ENCODE measurements at regions not wholly inside any gene's neighbourhood (a gene's known extent, or its start where the extent isn't known, plus 50 kb on each side); places are given as distances from the start of the nearest gene placed in this dataset.

GRCh38 chr17:49910858-49911204 lies 58.2 kb upstream of the DLX4 start:
- TF ChIP-seq, protein P1, sequence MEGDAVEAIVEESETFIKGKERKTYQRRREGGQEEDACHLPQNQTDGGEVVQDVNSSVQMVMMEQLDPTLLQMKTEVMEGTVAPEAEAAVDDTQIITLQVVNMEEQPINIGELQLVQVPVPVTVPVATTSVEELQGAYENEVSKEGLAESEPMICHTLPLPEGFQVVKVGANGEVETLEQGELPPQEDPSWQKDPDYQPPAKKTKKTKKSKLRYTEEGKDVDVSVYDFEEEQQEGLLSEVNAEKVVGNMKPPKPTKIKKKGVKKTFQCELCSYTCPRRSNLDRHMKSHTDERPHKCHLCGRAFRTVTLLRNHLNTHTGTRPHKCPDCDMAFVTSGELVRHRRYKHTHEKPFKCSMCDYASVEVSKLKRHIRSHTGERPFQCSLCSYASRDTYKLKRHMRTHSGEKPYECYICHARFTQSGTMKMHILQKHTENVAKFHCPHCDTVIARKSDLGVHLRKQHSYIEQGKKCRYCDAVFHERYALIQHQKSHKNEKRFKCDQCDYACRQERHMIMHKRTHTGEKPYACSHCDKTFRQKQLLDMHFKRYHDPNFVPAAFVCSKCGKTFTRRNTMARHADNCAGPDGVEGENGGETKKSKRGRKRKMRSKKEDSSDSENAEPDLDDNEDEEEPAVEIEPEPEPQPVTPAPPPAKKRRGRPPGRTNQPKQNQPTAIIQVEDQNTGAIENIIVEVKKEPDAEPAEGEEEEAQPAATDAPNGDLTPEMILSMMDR (IDR thresholded peaks at IDR 0.05; ENCODE audit: low read depth, low read length), result no peak
- Histone ChIP-seq H3K36me3 (no peaks in the 10 kb centered on the region), H3K9me3 (no peaks in the 10 kb centered on the region), H3K27me3 (peaks cover 13% of the 10 kb centered on the region), H3K4me3 (ENCODE audit: low read depth, low read length) (no peak overlapping the region), H3K4me1 (no peaks in the 10 kb centered on the region; the same call in 1 of the 2 replicates)
- DNase-seq, result no peak

GRCh38 chr17:49911719-49912118 lies 57.3 kb upstream of the DLX4 start:
- Histone ChIP-seq H3K4me1 (no peaks in the 10 kb centered on the region; the same call in 1 of the 2 replicates), H3K9me3 (no peaks in the 10 kb centered on the region), H3K27me3 (peaks cover 13% of the 10 kb centered on the region), H3K36me3 (no peaks in the 10 kb centered on the region), H3K4me3 (ENCODE audit: low read depth, low read length) (no peak overlapping the region)
- TF ChIP-seq, protein P1 (IDR thresholded peaks at IDR 0.05; ENCODE audit: low read depth, low read length), result no peak
- DNase-seq, result no peak

- DNase-seq, result no peak
- TF ChIP-seq, protein P1 (IDR thresholded peaks at IDR 0.05; ENCODE audit: low read depth, low read length), result no peak
- Histone ChIP-seq H3K27me3 (peaks cover 13% of the 10 kb centered on the region), H3K4me1 (no peaks in the 10 kb centered on the region; the same call in 1 of the 2 replicates), H3K9me3 (no peaks in the 10 kb centered on the region), H3K36me3 (no peaks in the 10 kb centered on the region), H3K4me3 (ENCODE audit: low read depth, low read length) (no peak overlapping the region)
These were observed 55.5 kb upstream of the DLX4 start for GRCh38 chr17:49913226-49914095.

GRCh38 chr17:49914096-49914490 lies 54.9 kb upstream of the DLX4 start:
- Histone ChIP-seq H3K9me3 (no peaks in the 10 kb centered on the region), H3K4me1 (no peaks in the 10 kb centered on the region; the same call in 1 of the 2 replicates), H3K27me3 (peaks cover 13% of the 10 kb centered on the region), H3K4me3 (ENCODE audit: low read depth, low read length) (no peak overlapping the region), H3K36me3 (no peaks in the 10 kb centered on the region)
- DNase-seq, result peak; percentile 67
- TF ChIP-seq, protein P1 (IDR thresholded peaks at IDR 0.05; ENCODE audit: low read depth, low read length), result no peak

- DNase-seq, result no peak
- Histone ChIP-seq H3K27me3 (peaks cover 13% of the 10 kb centered on the region), H3K9me3 (no peaks in the 10 kb centered on the region), H3K36me3 (no peaks in the 10 kb centered on the region), H3K4me1 (no peaks in the 10 kb centered on the region; the same call in 1 of the 2 replicates), H3K4me3 (ENCODE audit: low read depth, low read length) (no peak overlapping the region)
- TF ChIP-seq, protein P1 (IDR thresholded peaks at IDR 0.05; ENCODE audit: low read depth, low read length), result no peak
These were observed 54.3 kb upstream of the DLX4 start for GRCh38 chr17:49914664-49915063.

DNA sequence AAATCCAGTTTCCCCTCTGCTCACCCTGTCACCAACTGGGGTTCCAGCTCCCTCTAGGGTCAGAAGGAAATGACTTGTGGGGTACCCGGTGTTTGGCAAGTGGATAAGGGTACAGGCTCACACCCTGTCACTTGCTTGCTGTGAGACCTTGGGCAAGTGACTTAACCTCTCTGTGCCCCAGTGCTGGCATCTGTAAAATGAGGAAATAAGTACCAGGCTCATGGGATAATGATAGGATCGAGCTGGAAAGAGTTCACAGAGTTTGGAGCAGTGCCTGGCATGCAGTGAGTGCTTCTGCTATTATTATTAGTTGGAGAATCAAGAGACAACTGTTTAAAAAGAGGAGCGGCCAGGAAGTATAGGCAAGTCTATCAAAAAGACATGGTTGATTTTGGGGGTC lies 53.7 kb upstream of the DLX4 start:
- Histone ChIP-seq H3K27me3 (peaks cover 8% of the 10 kb centered on the region), H3K4me3 (ENCODE audit: low read depth, low read length) (no peak overlapping the region), H3K36me3 (no peaks in the 10 kb centered on the region), H3K9me3 (no peaks in the 10 kb centered on the region), H3K4me1 (no peaks in the 10 kb centered on the region; the same call in 1 of the 2 replicates)
- DNase-seq, result no peak
- TF ChIP-seq, protein P1 (IDR thresholded peaks at IDR 0.05; ENCODE audit: low read depth, low read length), result no peak
